ENCODE measurements at regions not wholly inside any gene's neighbourhood (a gene's known extent, or its start where the extent isn't known, plus 50 kb on each side); places are given as distances from the start of the nearest gene placed in this dataset.

GRCh38 chr1:47582891-47583608 is 145.2 kb downstream of the FOXD2 start:
- intact Hi-C loops (cut with DNase I; ENCODE audit: low total_unique reads), result no loop called here
- no peak for DNase-seq

GRCh38 chr1:47584249-47584648 is 146.4 kb downstream of the FOXD2 start:
- Histone ChIP-seq H3K27me3 (no peaks in the 10 kb centered on the region), H3K4me1 (no peaks in the 10 kb centered on the region), H3K36me3 (no peaks in the 10 kb centered on the region), H3K4me3 (no peak overlapping the region), H3K27ac (no peak overlapping the region), H3K9me3 (no peaks in the 10 kb centered on the region)
- intact Hi-C loops (cut with DNase I; ENCODE audit: low total_unique reads), result no loop called here
- no peak for TF ChIP-seq POLR2A (IDR thresholded peaks at IDR 0.05)
- TF ChIP-seq CTCF (IDR thresholded peaks at IDR 0.05), result no peak
- no peak for DNase-seq

More at GRCh38 chr1:47582891-47583608, 145.2 kb downstream of the FOXD2 start:
- H3K27ac ChIP-seq, result no peak overlapping the region
- H3K36me3 ChIP-seq, result no peaks in the 10 kb centered on the region
- TF ChIP-seq POLR2A (IDR thresholded peaks at IDR 0.05) (no peak), CTCF (IDR thresholded peaks at IDR 0.05) (no peak)
- H3K27me3 ChIP-seq, result no peaks in the 10 kb centered on the region
- H3K9me3 ChIP-seq, result no peaks in the 10 kb centered on the region
- H3K4me3 ChIP-seq, result no peak overlapping the region
- H3K4me1 ChIP-seq, result no peaks in the 10 kb centered on the region

- no peaks in the 10 kb centered on the region for H3K9me3 ChIP-seq
- TF ChIP-seq CTCF (IDR thresholded peaks at IDR 0.05), result no peak
- no peak for TF ChIP-seq POLR2A (IDR thresholded peaks at IDR 0.05)
- intact Hi-C loops (cut with DNase I; ENCODE audit: low total_unique reads), result no loop called here
Measured at GRCh38 chr1:47585141-47585902, 147.5 kb downstream of the FOXD2 start.

GRCh38 chr1:47587891-47588582 is 150.2 kb downstream of the FOXD2 start:
- intact Hi-C loops (cut with DNase I; ENCODE audit: low total_unique reads), result no loop called here
- H3K36me3 ChIP-seq, result no peaks in the 10 kb centered on the region
- H3K27me3 ChIP-seq, result no peaks in the 10 kb centered on the region
- DNase-seq, result no peak
- no peak overlapping the region for H3K27ac ChIP-seq
- H3K9me3 ChIP-seq, result no peaks in the 10 kb centered on the region
- no peaks in the 10 kb centered on the region for H3K4me1 ChIP-seq
- H3K4me3 ChIP-seq, result no peak overlapping the region
- no peak for TF ChIP-seq POLR2A (IDR thresholded peaks at IDR 0.05)
- no peak for TF ChIP-seq CTCF (IDR thresholded peaks at IDR 0.05)

More at GRCh38 chr1:47585141-47585902, 147.5 kb downstream of the FOXD2 start:
- no peak overlapping the region for H3K4me3 ChIP-seq
- no peak overlapping the region for H3K27ac ChIP-seq
- DNase-seq, result no peak
- no peaks in the 10 kb centered on the region for H3K36me3 ChIP-seq
- H3K27me3 ChIP-seq, result no peaks in the 10 kb centered on the region
- H3K4me1 ChIP-seq, result no peaks in the 10 kb centered on the region

Measured in uterus (tissue), 3 donors.